ENCODE measurements at regions not wholly inside any gene's neighbourhood (a gene's known extent, or its start where the extent isn't known, plus 50 kb on each side); places are given as distances from the start of the nearest gene placed in this dataset.

DNA sequence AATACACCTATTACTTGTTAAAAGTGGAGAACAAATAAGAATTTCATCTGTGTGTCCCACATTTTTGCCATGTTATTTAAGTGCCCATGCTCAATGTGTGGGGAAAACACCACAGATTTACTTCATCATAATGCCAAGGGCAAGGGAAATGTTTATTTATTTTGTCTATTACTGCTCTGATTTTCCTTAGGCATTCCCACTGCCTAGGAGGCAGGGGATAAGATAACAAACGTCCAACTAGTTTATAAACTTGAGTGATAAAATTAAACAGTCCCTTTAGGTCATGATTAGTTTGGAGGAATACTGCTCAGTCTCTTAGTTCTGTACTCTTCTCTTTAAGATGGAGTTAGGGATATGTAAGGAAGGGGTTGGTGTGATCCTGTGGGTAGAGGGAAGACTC lies 598.4 kb upstream of the MARCKS start:
- FAIRE-seq, result no peak

DNA sequence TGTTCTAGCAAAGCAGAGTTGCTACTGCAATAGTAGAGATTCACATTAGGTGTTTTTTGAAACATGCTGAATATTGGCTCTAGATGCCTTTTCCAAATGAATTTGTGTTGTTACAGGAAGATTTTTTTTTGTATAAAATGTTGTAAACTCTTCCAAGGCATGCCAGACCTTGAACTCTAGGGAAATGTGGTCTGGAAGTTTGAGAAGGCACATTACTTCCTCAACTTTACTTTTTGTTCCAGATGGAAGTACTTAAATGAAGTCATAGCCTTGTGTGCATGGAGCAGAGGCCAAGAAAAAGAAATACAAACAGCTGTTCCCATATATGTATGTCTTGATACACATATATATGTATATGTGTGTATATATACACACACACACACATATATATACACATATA lies 585.7 kb upstream of the MARCKS start:
- FAIRE-seq, result no peak

DNA sequence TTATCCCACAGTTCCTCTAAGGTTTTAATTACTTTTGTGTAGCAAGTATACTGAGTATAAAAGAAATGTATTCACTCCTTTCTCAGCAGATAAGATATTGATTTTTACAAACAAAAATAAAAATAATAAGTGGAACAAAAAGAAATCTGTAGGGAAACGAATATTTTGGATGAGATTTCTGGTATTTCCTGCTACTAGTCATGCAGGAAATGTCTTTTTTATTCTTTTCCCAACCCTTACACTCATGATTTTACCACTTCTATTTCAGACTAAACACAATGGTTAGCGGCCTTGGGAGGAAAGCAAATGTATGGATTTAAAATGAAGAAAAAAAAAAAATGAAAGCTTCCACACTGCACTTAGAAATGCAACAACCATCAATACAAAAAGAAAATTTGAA lies 580.5 kb upstream of the MARCKS start:
- FAIRE-seq, result no peak

- no peak for FAIRE-seq
Measured at GRCh38 chr6:113277111-113277510, 580.0 kb upstream of the MARCKS start.

- no peak for FAIRE-seq
Measured at GRCh38 chr6:113281014-113281413, 576.1 kb upstream of the MARCKS start.

GRCh38 chr6:113281431-113281830 lies 575.7 kb upstream of the MARCKS start:
- no peak for FAIRE-seq

GRCh38 chr6:113287396-113287795 lies 569.7 kb upstream of the MARCKS start:
- no peak for FAIRE-seq

GRCh38 chr6:113288409-113288808 lies 568.7 kb upstream of the MARCKS start:
- no peak for FAIRE-seq

DNA sequence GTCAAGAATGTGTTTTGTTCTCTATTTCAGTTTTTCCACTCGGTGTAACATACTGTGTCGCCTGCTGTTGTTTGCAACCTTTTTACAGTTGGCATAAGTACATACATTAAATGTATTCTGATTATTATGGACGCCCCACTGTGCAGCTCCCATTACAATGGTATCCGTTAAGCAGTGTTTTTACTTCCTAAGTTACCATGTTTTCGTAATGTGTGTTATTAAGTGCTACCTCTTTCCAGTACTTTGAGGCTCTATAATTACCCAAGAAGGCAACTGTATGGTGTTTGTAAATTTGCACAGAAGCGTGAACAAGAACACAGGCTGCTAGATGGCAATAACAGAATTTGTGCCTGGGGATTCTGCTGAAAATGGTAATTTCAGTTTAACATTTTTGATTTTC lies 568.0 kb upstream of the MARCKS start:
- no peak for FAIRE-seq

DNA sequence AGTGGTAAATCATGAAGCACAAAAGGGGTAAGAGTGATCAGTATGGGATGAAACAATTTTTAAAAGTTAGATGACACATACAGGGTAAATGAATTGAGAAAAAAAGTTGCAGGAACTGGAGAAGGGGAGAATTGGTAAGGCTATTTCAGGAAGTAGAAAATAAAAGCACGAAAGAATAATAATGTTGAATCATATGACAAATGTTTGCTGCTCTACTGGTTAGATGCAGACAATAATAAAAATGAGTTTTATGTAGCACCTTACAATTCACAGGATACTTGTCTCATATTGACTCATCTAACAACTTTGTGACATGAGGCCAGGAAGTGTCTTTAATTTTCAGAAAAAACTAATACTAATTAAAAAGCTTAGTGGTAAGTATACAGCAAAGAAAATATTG lies 566.5 kb upstream of the MARCKS start:
- FAIRE-seq, result no peak

DNA sequence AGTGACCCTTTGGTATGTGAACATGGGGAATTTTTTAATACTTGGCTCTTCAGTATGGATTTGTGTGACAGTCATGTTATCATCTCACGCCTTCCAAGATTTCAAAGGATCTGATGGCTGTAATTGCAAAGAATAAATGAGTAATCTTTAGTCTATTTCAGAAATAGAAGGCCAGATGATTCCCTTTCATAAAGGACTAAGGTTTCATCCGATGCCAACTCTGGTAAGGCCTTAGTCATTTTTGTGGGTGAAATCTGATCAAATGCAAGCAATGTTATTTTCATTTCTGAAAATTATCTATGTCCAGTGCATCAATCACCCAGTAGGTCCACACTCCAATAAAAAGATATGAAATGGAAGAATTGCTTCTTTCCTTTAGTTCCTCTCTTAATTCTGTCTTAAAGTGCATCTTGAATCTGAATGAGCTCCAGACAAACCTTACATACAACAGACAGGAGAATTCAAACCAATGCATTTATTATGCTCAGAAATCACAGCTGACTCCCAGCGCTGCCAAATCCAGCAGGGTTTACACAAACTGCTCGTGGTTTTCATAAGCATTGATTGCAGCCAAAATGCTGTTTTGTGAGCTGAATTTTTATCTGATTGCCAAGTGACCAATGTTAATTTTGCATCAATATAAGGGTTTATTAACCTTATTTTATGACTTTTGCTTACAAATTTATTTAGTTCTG lies 565.2 kb upstream of the MARCKS start:
- FAIRE-seq, result no peak

GRCh38 chr6:113292646-113293422 lies 564.3 kb upstream of the MARCKS start:
- FAIRE-seq, result no peak

- no peak for FAIRE-seq
Measured at GRCh38 chr6:113293423-113293740, 563.8 kb upstream of the MARCKS start.

DNA sequence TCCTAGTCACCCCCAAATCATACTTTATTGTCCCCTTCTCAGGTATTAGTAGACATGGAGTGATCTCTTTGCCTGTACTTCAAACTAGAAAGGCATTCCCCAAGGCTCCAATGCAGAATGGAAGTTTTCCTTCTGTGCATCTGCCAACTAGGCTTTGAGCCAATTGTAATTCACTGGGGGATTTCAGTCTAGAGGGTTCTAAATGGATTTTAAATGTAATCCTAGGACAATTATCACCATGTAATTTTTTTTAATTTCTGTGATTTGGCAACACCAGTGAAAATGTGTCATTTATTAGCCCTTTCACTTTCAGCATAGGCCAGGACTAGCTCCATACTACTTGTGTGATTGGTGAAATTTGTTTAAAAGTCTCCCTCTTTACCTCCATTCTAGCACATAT lies 557.6 kb upstream of the MARCKS start:
- FAIRE-seq, result no peak

DNA sequence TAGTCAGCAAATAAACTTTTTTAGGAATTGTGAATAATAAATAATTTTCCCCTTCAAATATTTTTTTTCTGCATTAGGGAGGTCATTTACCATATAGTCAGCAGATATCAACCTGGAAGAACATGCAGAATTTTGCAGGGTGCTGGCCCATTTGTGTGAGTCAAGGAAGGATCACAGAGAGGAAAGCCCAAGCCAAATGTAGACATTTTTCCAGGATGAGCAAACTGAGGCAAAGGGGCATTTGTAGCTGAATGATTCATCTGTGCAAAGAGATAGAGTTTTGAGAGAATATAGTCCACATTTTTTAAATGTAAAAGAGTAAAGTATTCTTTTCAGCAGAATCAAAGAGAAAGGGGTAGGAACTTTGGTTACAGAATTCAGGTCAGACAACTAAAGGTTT lies 555.5 kb upstream of the MARCKS start:
- FAIRE-seq, result no peak

DNA sequence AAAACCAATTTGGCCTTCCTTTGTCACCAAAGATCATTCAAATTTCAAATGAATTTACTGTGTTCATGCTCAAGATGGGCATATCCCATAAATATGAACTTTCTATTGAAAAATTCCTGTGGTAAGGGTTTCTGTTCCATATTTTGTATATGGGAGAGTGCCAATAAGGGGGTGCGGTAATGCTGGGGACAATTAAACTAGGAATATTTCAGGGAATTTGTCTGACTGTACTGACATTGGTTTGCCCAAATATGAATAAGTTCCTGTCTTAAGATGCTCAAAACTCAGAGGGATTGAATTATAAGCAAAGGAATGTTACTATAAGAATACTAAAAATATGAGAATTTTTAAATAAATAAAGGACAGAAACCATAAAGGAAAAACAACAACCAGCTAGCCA lies 553.0 kb upstream of the MARCKS start:
- no peak for FAIRE-seq

DNA sequence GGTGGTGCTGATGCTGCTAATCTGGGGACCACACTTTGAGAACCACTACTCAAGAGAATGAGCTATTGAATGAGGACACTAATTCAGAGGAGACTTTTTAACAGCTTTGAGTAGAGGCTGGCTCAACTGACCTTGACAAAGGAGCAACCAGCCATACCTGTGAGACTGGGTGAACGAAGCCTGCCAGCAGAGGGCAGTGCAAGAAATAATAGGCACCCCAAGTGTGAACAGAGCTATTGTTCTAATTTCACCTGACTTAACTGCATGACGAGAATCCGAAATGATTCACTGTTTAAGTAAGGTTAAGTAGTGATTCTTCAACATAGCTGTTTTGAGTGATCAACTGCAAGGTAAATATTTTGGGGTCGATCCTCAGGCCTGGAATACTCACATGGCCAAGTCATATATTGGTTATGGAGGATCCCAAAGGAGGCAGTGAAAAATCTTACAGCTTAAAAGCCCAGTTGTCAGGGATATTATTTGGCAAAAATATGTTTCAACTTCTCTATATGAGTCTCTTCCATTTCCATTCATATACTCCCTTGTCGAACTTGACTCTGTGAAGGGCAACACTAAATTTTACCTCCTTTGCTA lies 550.5 kb upstream of the MARCKS start:
- FAIRE-seq, result no peak

- FAIRE-seq, result no peak
Measured at GRCh38 chr6:113308266-113308665, 548.9 kb upstream of the MARCKS start.

GRCh38 chr6:113313841-113314240 lies 543.3 kb upstream of the MARCKS start:
- no peak for FAIRE-seq

- FAIRE-seq, result no peak
Measured at GRCh38 chr6:113315165-113315564, 542.0 kb upstream of the MARCKS start.

- no peak for FAIRE-seq
Measured at GRCh38 chr6:113315879-113316278, 541.3 kb upstream of the MARCKS start.

GRCh38 chr6:113317442-113317841 lies 539.7 kb upstream of the MARCKS start:
- no peak for FAIRE-seq

- no peak for FAIRE-seq
Measured at GRCh38 chr6:113317891-113318574, 539.1 kb upstream of the MARCKS start.

- no peak for FAIRE-seq
Measured at GRCh38 chr6:113318575-113318917, 538.6 kb upstream of the MARCKS start.

Data from G401.6 (cell line).